Ureter (tissue), 1 donor: ENCODE measurements at regions not wholly inside any gene's neighbourhood (a gene's known extent, or its start where the extent isn't known, plus 50 kb on each side); places are given as distances from the start of the nearest gene placed in this dataset.

Source experiments
- DNase-seq: peaks from one replicate; pipeline ENCODE4 v3.0.0-alpha.2; 2020; ENCODE audit warnings: low spot score
- donor health status: DM: yes; HTN: yes; CAD: no.

DNA sequence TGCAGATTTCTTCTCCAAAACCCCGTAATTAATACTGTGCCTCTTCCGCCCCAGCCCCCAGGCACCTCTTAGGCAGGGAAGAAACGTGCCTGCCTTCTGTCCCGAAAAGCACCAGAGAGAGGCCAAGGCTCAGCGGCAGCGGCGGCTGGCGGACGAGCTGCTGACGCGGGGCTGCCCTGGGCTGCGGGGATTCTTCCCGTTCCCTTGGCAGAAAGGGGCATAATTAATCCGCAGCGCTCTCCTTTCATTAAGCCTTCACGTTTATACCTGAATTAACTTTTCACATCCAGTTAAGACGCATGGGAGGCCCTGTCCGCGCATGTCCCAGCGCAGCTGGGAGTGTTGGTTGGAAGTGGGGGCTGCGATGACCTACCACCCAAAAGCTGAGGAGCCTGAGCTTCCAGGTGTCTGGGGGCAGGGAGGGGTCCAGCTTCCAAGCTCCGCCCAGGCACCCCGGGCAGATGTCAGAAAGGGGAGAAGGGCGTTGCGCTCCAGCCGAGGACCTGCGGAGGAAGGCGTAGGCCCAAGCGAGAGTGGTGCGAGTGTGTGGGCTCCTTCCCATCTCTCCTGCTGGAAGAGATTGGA, 167.4 kb upstream of the LRFN2 start:
- DNase-seq: no peak

- DNase-seq: no peak
Measured at GRCh38 chr6:40753675-40754448, 166.7 kb upstream of the LRFN2 start.

DNA sequence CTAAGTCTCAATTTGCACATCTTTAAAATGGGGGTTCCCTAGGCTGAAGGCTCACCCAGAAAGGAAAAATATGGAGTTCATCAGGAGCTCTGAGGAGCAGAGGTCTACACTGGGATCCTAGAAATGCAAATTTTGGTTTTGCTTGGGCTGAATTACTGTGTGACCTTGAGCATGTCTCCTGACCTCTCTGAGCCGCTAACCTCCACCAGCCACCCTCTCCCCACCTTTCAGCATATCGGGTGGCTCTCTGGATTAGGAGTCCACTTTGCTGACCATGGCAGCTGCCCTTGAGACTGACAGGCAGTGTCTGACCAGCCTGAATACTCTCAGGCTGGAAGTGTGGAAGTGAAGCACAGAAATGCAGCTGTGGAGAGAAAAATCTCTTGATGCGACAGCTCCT, 165.9 kb upstream of the LRFN2 start:
- DNase-seq: no peak

- no peak for DNase-seq
Measured at GRCh38 chr6:40744835-40745234, 157.7 kb upstream of the LRFN2 start.

DNA sequence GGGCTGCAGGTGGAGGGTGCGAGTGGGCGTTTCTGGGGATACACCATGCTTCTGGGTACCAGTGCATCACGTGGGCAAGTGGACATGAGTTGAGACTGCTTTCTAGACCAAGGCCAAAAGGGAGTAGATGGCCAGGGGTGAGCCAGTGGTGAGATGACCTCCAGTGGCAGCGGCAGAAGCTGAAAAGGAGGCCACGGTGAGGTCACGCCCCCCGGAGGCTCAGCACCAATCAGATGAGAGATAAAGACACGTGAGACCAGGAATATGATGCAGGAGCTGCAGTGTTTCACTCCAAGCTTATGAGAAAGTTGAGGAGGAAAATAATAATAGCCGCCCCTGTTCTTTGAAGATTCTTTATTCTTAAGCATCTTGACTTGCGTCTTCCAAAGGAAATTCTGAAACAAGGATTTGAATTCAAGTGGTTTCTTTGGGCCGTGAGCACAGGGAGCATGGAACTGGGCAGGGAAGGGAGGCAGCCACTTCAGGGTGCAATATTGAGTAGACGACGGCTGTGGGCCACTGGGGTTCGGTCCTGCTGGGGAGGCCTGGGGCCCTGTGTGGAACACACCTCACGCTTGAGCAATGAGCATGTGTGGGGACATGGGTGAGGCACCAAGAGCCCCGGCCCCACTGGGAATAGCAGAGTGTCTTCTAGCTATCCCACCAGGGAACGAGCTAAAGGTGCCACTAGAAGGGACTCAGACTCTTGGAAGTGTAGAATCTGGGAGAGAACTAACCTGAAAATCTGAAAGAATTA, 156.7 kb upstream of the LRFN2 start:
- DNase-seq: no peak

- no peak for DNase-seq
Measured at GRCh38 chr6:40743226-40743625, 156.1 kb upstream of the LRFN2 start.

DNA sequence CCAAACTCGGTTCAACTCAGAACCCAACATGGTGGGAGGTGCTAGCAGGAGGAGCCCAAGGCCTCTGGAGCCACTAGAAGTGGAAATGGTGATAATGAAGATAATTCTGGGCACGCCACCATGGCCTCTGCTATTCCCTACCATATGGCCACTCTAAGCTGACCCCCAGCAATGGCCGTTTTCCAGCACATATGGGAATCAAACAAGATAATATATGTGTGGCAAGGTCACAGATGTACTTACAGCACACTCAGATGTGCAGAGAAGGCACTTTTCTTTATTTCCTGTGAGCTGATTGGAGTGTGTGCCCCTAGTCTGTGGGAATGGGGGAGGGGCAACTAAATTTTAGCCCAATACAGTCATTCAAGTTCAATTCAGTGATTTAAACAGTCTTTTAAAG, 153.4 kb upstream of the LRFN2 start:
- DNase-seq: no peak

DNA sequence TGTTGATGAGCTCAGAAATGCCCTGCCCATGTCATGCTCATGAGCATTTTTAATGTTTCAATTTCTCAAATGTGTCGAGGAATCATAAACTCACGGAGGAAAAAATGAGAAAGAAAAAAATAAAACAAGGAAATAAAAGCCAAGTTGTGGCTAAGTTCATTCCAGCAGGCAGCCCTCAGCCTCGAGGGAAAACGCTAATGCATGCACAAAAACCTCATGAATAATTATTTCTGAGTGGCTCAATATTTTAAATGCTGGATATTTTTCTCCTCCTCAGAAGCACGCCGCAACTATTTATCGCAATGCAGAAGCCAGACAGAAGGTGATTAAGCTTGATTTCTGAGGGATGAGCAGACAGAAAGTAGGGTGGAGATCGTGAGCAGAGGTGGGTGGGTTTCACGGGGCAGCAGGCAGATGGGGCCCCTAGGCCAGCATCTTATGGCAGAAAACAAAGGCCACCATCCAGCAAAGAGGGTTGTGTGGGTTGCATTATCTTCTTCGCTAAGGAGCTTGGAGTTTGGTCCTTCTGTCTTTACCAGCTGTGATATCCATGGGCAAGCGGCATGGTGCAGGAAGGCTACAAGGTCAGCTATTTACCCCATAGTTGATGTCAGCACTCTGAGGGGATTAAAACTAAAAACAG, 151.5 kb upstream of the LRFN2 start:
- no peak for DNase-seq

- no peak for DNase-seq
Measured at GRCh38 chr6:40735521-40735920, 148.4 kb upstream of the LRFN2 start.

DNA sequence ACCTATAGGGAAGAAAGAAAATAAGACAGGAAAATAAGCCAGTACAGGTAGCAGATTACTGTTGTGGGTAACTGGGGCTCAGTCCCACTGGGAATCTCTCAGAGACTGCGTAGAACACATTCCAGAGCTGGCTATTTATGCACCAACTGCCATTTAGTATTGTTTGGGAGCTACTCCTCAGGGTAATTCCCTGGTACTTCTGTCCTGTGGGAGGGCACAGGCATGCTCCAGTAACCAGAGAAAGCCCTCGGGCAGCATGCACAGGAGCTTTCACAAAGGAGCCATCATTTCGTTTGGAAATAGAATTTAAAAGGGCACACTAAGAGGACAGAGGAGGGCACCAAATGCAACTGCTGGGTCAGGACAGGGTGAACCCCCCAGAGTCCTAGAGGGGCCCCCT, 148.0 kb upstream of the LRFN2 start:
- DNase-seq: no peak

DNA sequence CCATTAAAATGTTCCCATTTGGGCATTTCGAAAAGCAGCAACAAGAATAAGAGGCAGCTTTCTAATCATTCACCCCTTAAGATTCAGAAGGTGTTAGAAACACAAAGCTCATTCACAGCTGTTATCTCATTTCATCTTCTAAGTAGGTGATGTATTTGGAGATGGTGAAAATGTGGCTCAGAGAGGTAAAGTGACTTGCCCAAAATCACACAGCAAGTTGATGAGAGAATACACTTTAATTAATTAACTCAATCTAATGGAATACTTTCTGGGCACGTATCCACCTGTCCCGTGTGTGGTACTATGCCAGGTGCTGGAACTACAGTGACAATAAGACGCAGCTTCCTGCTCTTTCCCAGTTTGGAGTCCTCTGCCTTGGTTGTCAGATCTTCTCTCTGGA, 147.4 kb upstream of the LRFN2 start:
- DNase-seq: no peak

- no peak for DNase-seq
Measured at GRCh38 chr6:40733770-40734396, 146.7 kb upstream of the LRFN2 start.

- no peak for DNase-seq
Measured at GRCh38 chr6:40733290-40733689, 146.1 kb upstream of the LRFN2 start.

DNA sequence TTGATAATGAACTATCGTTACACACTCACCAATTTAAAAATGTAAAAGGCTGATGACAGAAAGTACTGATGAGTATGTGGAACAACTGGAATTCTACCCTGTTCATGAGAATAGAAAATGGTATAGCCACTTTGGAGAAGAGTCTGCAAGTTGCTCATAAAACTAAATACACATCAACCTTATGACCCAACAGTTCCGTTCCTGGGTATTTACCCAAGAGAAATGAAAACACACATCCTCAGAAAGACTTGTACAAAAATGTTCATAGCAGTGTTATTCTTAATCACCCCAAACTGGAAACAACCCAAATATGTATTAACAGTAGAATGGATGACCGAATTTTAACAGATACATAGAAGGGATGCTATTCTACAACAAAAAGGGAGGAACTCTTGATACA, 145.7 kb upstream of the LRFN2 start:
- no peak for DNase-seq

DNA sequence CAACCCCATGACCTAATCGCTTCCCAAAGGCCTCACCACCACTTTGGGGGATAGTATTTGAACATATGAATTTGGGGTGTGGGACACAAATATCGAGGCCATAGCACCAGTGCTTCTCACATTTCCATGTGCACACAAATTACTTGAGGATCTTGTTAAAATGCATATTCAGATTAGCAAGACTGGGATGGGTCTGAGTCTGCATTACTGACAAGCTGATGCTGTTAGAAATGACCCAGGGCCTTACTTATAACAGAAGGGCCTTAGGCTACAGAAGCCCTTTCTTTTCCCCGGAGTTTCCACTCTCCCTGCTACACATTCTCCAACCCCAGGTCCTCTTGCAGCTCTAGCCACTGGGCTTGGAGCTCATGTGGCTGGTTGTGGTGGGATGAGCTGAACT, 141.5 kb upstream of the LRFN2 start:
- DNase-seq: no peak

- DNase-seq: no peak
Measured at GRCh38 chr6:40727271-40727670, 140.1 kb upstream of the LRFN2 start.

DNA sequence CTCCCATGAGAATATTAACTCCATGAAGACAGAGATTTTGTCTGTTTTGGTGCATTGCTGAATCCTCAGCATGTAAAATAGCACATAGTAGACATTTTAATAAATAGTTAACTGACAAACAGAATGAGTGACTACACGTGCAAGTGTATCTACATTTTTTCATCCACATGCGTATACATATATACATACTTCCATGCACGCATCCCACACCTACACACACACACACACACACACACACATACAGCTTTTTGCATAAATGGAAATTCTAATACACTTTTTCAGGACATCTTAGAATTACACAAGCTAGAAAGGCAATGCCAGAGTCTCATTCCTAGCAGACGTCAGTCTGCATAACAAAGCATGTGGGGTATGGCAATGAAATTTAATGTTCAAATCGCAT, 139.7 kb upstream of the LRFN2 start:
- DNase-seq: no peak

DNA sequence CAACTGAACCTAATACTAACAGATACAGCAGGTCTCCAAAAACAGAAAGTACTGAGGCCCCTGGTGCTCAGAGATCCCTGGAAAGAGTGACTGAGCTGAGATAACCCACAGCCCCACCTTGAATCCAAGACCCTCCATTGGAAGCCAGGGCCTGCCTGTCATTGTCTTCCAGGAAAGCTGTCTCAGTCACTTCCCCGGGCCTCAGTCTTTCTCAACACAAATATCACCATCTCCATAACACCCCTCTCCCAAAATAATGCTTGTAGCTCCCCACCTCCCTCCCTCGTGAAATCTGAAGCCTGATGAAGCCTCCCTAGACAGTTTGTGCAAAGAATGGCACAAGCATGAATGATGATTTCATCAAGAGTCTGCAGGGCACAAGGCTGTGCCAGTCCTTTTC, 138.2 kb upstream of the LRFN2 start:
- DNase-seq: no peak

DNA sequence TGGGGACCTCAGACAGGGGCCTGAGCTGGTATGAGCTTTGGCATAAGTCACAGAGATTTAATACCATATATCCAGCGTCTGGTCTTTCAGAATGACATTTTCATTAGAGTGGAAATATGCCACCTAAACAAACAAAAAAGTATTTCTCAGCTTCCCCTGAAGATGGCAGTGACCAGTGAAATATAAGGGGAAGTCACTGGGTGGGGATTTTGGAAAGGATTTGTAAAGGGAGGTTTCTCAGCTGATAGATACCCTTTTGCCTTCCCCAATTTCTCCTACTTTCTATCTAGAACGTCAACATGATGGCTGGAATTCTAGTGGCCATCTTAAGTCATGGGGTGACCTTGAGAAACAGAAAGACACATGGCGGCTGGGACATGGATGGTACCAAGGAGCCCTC, 137.7 kb upstream of the LRFN2 start:
- no peak for DNase-seq

GRCh38 chr6:40723967-40724366, 136.8 kb upstream of the LRFN2 start:
- DNase-seq: no peak

GRCh38 chr6:40722553-40723258, 135.5 kb upstream of the LRFN2 start:
- no peak for DNase-seq

GRCh38 chr6:40722091-40722490, 134.9 kb upstream of the LRFN2 start:
- DNase-seq: no peak
